Stimulated activated CD8-positive, alpha-beta memory T cell treated with anti-CD3 and anti-CD28 coated beads, Interleukin-4, amount 100 ng/mL, for 48 hours (primary cell): ENCODE measurements at regions not wholly inside any gene's neighbourhood (a gene's known extent, or its start where the extent isn't known, plus 50 kb on each side); places are given as distances from the start of the nearest gene placed in this dataset.

Experiments used
- DNase-seq: peaks from one replicate; pipeline ENCODE4 v3.0.0-alpha.2; 2020

GRCh38 chr12:73372856-73373255, 1100.7 kb downstream of the TRHDE start:
- no peak for DNase-seq

GRCh38 chr12:73374360-73374759, 1102.2 kb downstream of the TRHDE start:
- DNase-seq, result no peak

DNA sequence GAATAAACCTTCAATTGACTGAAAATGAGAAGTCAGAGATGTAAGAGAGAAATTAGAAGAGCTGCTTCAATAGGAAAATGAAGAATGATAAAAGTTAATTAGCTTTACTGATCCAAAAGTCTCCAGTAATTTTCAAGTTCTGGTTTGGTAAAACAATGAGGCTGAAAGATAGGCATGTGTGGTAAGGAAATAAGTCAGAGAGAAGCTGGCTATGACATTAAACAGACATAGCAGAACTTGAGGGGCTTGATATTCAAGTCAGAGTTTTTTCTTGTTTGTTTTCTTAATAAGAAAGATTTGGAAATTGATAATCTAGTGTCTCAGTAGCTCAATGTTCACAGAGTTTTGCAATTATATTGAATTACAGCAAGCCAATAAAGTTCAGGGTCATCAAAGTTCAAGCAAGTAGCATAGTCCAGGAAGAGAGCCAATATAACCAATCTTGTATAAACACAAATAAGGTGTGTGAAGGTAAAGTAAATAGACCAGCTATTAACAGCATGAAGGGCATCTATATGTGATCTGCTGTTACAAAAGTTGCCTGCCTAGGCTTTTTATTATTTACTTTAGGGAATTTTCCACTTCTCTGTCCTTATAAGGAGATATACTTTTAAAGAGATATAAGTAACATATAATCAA, 1111.5 kb downstream of the TRHDE start:
- no peak for DNase-seq

GRCh38 chr12:73384592-73384991, 1112.4 kb downstream of the TRHDE start:
- no peak for DNase-seq

DNA sequence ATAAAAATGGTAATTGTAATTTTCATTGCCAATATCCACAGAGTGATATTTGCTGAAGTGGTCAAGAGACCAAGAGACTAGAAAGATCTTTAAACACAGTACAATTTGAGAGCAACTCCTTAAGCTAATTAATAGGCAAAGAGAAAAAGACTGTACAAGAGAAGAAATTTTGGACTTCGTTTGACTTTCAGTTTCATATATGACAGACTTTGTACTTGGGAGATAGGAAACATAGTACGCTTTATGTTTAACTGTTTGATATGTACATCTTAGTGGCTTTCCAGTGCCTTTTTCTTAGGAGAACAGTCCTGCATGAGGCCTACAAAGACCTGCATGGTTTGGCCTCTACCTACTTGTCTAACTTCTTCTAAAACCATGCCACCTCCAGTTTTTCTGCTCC, 1118.1 kb downstream of the TRHDE start:
- DNase-seq, result no peak

- DNase-seq, result no peak
These were observed 1124.6 kb upstream of the ATXN7L3B start for GRCh38 chr12:73413051-73413450.

- no peak for DNase-seq
These were observed 1123.7 kb upstream of the ATXN7L3B start for GRCh38 chr12:73413974-73414373.

- no peak for DNase-seq
These were observed 1122.7 kb upstream of the ATXN7L3B start for GRCh38 chr12:73414926-73415325.

- DNase-seq, result no peak
These were observed 1119.1 kb upstream of the ATXN7L3B start for GRCh38 chr12:73418541-73418940.

- DNase-seq, result no peak
These were observed 1115.8 kb upstream of the ATXN7L3B start for GRCh38 chr12:73421832-73422231.

DNA sequence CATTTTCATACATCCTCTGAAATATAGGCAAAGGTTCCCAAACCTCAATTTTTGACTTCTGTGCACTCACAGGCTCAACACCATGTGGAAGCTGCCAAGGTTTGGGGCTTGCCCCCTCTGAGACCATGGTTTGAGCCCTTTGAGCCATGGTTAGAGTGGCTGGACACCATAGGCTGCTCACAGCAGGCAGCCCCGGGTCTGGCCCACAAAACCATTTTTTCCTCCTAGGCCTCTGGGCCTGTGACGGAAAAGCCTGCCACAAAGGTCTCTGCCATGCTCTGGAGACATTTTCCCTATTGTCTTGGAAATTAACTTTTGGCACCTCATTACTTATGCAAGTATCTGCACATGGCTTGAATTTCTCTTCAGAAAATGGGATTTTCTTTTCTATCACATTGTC, 1113.2 kb upstream of the ATXN7L3B start:
- DNase-seq, result no peak

DNA sequence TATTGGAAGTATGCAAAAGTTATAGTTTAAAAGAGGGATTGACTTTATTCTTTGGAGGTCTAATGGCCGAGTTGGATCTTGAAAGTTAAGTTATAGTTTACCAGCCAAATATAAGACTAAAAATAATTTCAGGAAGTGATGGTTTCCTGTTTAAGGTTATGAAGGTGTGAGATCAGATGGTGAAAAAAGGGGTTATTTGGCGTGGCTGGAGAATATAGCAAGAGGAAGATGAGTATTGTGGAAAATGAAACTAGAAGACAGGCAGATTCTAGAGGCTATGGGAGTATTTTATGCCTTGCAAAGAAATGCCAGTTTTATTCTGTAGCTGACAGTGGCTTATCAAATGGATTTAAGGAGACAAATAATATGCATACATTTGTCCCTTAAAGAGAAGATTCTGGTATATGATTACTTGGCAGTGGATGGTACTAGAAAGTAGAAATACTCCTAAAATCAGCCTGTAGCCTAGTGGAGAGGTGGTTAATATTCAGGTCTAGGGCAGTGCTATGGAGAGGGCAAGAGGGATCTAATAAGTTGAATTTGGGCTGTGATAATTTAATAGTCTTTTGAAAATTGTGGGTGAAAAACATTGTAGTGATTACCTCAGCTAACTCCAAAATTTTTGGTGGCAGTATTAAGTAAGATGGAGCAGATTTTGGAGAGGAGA, 1091.8 kb upstream of the ATXN7L3B start:
- DNase-seq, result no peak

DNA sequence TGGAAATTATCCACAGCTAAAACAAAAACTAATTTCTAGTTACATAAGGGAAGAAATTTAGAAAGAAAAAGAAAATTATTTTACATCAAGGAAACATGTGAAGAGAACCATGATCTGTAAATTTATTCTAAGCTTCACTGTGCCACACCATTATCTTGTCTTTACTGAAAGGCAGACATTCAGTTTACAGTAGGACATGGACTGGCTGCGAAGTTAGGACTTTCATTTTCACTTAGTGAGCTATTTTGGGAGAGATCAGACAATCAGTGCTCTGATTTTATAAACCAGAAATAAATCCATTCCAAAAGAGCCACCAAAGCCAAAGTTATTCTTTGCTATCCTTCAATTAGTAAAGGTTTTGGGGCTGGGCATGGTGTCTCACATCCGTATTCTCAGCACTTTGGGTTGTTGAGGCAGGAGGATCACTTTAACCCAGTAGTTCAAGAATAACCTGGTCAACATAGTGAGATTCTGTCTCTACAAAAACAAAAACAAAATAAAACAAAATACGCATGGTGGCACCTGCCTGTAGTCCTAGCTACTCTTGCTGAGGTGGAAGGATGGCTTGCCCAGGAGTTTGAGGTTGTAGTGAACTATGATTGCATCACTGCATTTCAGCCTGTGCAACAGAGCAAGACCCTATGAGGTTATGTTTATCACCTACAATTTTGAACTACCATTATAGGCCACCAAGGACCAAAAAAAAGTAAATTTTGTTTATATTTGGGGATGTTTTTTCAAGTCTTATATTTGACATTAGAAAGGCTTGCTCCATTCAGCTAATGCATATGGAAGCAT, 1084.8 kb upstream of the ATXN7L3B start:
- no peak for DNase-seq

- no peak for DNase-seq
These were observed 1077.4 kb upstream of the ATXN7L3B start for GRCh38 chr12:73460212-73460611.

GRCh38 chr12:73465106-73465505, 1072.5 kb upstream of the ATXN7L3B start:
- no peak for DNase-seq

GRCh38 chr12:73486256-73486655, 1051.4 kb upstream of the ATXN7L3B start:
- DNase-seq, result no peak

- DNase-seq, result no peak
These were observed 1031.0 kb upstream of the ATXN7L3B start for GRCh38 chr12:73506611-73507010.

GRCh38 chr12:73514672-73515071, 1023.0 kb upstream of the ATXN7L3B start:
- DNase-seq, result no peak

GRCh38 chr12:73517859-73518258, 1019.8 kb upstream of the ATXN7L3B start:
- no peak for DNase-seq

- DNase-seq, result no peak
These were observed 1008.4 kb upstream of the ATXN7L3B start for GRCh38 chr12:73529231-73529630.

- DNase-seq, result no peak
These were observed 1007.7 kb upstream of the ATXN7L3B start for GRCh38 chr12:73529954-73530353.

DNA sequence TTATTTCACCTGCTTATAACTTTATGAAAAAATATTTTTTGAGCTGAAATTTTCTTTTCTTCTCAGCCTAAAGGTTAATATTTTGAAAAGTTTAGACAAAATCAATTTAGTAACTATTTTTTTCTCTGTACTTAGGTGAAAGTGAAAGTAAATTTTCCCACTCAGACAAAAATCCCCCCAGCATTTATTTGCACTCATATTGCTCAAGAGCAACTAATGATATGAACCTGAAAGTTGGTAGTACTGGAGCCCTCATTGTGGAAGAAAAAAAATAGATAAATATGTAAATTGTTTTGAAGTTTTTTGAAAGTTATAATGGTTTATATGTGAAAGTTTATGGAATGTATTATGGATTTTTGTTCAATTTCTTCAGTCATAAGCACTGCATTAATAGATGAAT, 1005.9 kb upstream of the ATXN7L3B start:
- DNase-seq, result no peak

DNA sequence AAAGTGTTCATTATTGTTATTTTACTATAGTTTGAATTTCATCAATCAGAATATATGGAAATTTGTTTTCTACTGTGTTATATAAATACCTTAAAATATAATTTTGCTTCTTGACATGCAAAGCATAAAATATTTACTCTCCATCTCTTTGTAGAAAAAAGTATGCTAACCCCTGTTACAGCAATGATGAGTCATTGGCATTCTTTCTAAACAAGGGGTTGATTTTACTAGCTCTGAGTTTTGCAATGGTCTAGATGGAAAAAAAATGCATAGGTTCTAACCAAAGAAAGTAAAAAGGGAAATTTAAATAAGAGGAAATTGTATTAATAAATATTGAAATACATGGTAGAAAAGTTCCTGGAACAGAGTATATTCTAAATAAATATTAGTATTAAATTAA, 990.2 kb upstream of the ATXN7L3B start:
- no peak for DNase-seq

GRCh38 chr12:73585136-73585535, 952.5 kb upstream of the ATXN7L3B start:
- DNase-seq, result no peak
